Panc1 (cell line): ENCODE measurements at regions not wholly inside any gene's neighbourhood (a gene's known extent, or its start where the extent isn't known, plus 50 kb on each side); places are given as distances from the start of the nearest gene placed in this dataset.

Experiments
- ATAC-seq: fragments of 200-7000 bp; cut with Tn5 transposase; 2 replicates; pipeline ENCODE4 v1.9.1; 2020; ENCODE audit warnings: mild to moderate bottlenecking, moderate library complexity
- BruUV-seq: library from RNA; stranded (reverse); fragments of 400-500 nt; replicated peaks from 2 replicates; lab custom pipeline; 2021; lab: Mats Ljungman, UMichigan
- CTCF ChIA-PET: fragments of 300-600 bp; sonication (Branson Sonifier 250); formaldehyde crosslinking; loops from one replicate; lab custom pipeline; 2022; ENCODE audit warnings: antibody characterized with exemption; lab: Charles Lee
- POLR2A ChIA-PET: fragments of 300-600 bp; sonication (Branson Sonifier 250); formaldehyde crosslinking; loops from one replicate; lab custom pipeline; 2022; ENCODE audit warnings: antibody characterized with exemption; lab: Charles Lee
- DNase-seq: peaks from one replicate; pipeline ENCODE4 v3.0.0-alpha.2; 2010; ENCODE audit warnings: low read depth, low spot score
- H3K27ac ChIP-seq: 2 replicates; pipeline ENCODE4 v1.5.1; 2011; ENCODE audit warnings: mild to moderate bottlenecking, low read length, inconsistent platforms
- H3K27me3 ChIP-seq: fragments of 200-500 bp; sonication (Bioruptor generic); 2 replicates; pipeline ENCODE4 v1.6.0; 2014; ENCODE audit warnings: low read length, inconsistent platforms; ENCODE audit not compliant: control insufficient read depth, insufficient read depth
- H3K36me3 ChIP-seq: fragments of 200-500 bp; sonication (Bioruptor generic); 2 replicates; pipeline ENCODE4 v1.5.1; 2014; ENCODE audit warnings: inconsistent platforms, mild to moderate bottlenecking, low read length, moderate library complexity; ENCODE audit not compliant: control insufficient read depth, insufficient read depth
- H3K4me1 ChIP-seq: 2 replicates; pipeline ENCODE4 v1.5.1; 2011; ENCODE audit warnings: inconsistent platforms, mild to moderate bottlenecking, low read length, moderate library complexity; ENCODE audit not compliant: control insufficient read depth, insufficient read depth
- H3K4me3 ChIP-seq, 2 experiments: 2 replicates each; pipeline ENCODE4 v1.5.1; 2011 to 2012; ENCODE audit warnings: low read depth in 2 of 2, low read length in 2 of 2, mild to moderate bottlenecking in 2 of 2, inconsistent platforms in 1 of 2, moderate library complexity in 1 of 2
- H3K9me3 ChIP-seq: fragments of 200-500 bp; sonication (Bioruptor generic); 2 replicates; pipeline ENCODE4 v1.5.1; 2014; ENCODE audit warnings: low read depth, mild to moderate bottlenecking, inconsistent platforms, low read length, moderate library complexity; ENCODE audit not compliant: control insufficient read depth, insufficient read depth
- POLR2AphosphoS5 ChIP-seq: IDR thresholded peaks from 2 replicates; pipeline ENCODE4 v1.6.1; 2012; ENCODE audit warnings: mild to moderate bottlenecking, low read depth, low read length, moderate library complexity
- REST ChIP-seq, 2 experiments: IDR thresholded peaks; 2 replicates each; pipeline ENCODE4 v1.6.1; 2011 to 2012; ENCODE audit warnings: low read depth in 2 of 2, control low read depth in 1 of 2, low read length in 1 of 2, mild to moderate bottlenecking in 1 of 2, moderate library complexity in 1 of 2; ENCODE audit not compliant: insufficient read depth in 1 of 2
- SIN3A ChIP-seq: IDR thresholded peaks from 2 replicates; pipeline ENCODE4 v1.6.1; 2012; ENCODE audit warnings: low read depth, mild to moderate bottlenecking, low read length, moderate library complexity, borderline replicate concordance; ENCODE audit not compliant: insufficient read depth
- TCF7L2 ChIP-seq: IDR thresholded peaks from 2 replicates; pipeline ENCODE4 v1.6.1; 2011; ENCODE audit warnings: mild to moderate bottlenecking, low read depth, low read length, inconsistent platforms
- in situ Hi-C: cut with HindIII; loops from 2 replicates; pipeline ENCODE4 v1.10.0; 2016; ENCODE audit warnings: low sequenced_read_pairs, low pct_unique_long_range_greater_than_20kb
- intact Hi-C: fragments of 100-400 bp; cut with micrococcal nuclease; formaldehyde crosslinking; loops from one replicate; pipeline ENCODE4 v1.10.0; 2022; ENCODE audit not compliant: unreplicated experiment
- TF ChIP-seq, protein P1 (sequence below): fragments of 450-650 bp; IDR thresholded peaks from 2 replicates; pipeline ENCODE4 v1.5.1; 2017; ENCODE audit warnings: mild to moderate bottlenecking

DNA sequence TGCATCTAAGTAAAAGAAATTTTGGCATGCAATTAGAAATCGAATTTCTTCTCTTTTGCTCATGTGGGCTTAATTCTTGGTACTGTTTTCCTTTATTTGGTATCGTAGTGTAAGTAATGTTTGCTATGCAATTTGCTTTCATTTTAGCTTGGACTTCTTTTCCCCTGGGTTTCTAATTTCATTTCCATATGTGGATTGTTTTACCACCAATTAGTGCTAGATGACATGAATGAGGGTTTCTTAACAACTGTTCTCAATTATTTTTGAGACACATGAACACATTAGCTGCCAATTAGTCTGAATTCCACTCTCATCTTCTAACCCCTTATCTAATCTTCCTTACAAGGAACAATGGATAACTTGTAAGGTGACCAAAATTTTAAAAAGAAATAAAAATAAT lies 1047.2 kb upstream of the PIK3C3 start:
- in situ Hi-C loops, result no loop called here
- ChIA-PET CTCF (no interaction called here), POLR2A (no interaction called here)
- DNase-seq (no peak), ATAC-seq (no peak)
- no peak for TF ChIP-seq POLR2AphosphoS5
- TF ChIP-seq REST (IDR thresholded peaks at IDR 0.05; ENCODE audit: insufficient read depth in 1 of 2, low read depth in 2 of 2, low read length in 1 of 2), result no peak
- no peak for TF ChIP-seq TCF7L2
- TF ChIP-seq, protein P1, sequence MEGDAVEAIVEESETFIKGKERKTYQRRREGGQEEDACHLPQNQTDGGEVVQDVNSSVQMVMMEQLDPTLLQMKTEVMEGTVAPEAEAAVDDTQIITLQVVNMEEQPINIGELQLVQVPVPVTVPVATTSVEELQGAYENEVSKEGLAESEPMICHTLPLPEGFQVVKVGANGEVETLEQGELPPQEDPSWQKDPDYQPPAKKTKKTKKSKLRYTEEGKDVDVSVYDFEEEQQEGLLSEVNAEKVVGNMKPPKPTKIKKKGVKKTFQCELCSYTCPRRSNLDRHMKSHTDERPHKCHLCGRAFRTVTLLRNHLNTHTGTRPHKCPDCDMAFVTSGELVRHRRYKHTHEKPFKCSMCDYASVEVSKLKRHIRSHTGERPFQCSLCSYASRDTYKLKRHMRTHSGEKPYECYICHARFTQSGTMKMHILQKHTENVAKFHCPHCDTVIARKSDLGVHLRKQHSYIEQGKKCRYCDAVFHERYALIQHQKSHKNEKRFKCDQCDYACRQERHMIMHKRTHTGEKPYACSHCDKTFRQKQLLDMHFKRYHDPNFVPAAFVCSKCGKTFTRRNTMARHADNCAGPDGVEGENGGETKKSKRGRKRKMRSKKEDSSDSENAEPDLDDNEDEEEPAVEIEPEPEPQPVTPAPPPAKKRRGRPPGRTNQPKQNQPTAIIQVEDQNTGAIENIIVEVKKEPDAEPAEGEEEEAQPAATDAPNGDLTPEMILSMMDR, result no peak
- no peak for TF ChIP-seq SIN3A
- Histone ChIP-seq H3K27me3 (no peaks in the 10 kb centered on the region), H3K27ac (no peak overlapping the region), H3K9me3 (no peaks in the 10 kb centered on the region), H3K4me3 (no peak overlapping the region), H3K36me3 (no peaks in the 10 kb centered on the region), H3K4me1 (no peaks in the 10 kb centered on the region)
- no TSS peak for BruUV-seq
- intact Hi-C loops, result no loop called here

DNA sequence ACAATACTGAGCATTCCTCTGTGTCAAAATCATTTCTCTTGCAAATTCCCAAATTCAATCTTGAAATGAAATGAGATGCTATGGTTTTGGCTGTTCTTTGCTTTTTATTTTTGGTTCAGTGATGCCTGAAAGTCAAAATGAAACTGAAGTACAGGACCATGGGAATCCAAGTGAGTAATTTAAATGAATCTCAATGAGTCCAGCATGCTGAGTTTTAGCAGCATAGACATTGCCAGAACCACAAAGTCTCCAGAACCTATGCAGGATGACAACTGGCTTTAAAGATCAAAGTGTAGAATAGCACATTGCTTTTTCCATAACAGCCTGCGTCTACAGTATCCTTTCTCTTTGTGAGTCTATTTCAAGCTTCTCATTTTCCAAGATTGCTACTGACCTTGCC lies 1050.7 kb upstream of the PIK3C3 start:
- DNase-seq (no peak), ATAC-seq (no peak)
- no peaks in the 10 kb centered on the region for H3K9me3 ChIP-seq
- POLR2A ChIA-PET, result no interaction called here
- CTCF ChIA-PET, result no interaction called here
- TF ChIP-seq SIN3A (no peak), POLR2AphosphoS5 (no peak), TCF7L2 (no peak), REST (IDR thresholded peaks at IDR 0.05; ENCODE audit: insufficient read depth in 1 of 2, low read depth in 2 of 2, low read length in 1 of 2) (no peak)
- TF ChIP-seq, protein P1, result no peak
- no peaks in the 10 kb centered on the region for H3K36me3 ChIP-seq
- H3K27me3 ChIP-seq, result no peaks in the 10 kb centered on the region
- no peak overlapping the region for H3K4me3 ChIP-seq
- in situ Hi-C loops (no loop called here), intact Hi-C loops (no loop called here)
- H3K4me1 ChIP-seq, result no peaks in the 10 kb centered on the region
- BruUV-seq, result no TSS peak
- H3K27ac ChIP-seq, result no peak overlapping the region
